ENCODE measurements at regions not wholly inside any gene's neighbourhood (a gene's known extent, or its start where the extent isn't known, plus 50 kb on each side); places are given as distances from the start of the nearest gene placed in this dataset.

GRCh38 chr5:27217977-27218376 is 179.6 kb upstream of the CDH9 start:
- TF ChIP-seq BACH1 (IDR thresholded peaks at IDR 0.05; ENCODE audit: low read length) (no peak), KDM4A (IDR thresholded peaks at IDR 0.05; ENCODE audit: low read depth, low read length, severe bottlenecking) (no peak), CTCF (IDR thresholded peaks at IDR 0.05; ENCODE audit: control extremely low read depth in 1 of 3, insufficient read depth in 1 of 3, low read depth in 1 of 3, low read length in 3 of 3) (no peak), ATF2 (IDR thresholded peaks at IDR 0.05; ENCODE audit: low read length) (no peak), FOSL1 (IDR thresholded peaks at IDR 0.05; ENCODE audit: insufficient read depth, low read depth, low read length) (no peak), MAX (IDR thresholded peaks at IDR 0.05) (no peak), POLR2A (IDR thresholded peaks at IDR 0.05; ENCODE audit: control extremely low read depth in 1 of 2, low read depth in 2 of 2, low read length in 2 of 2) (no peak), TBP (IDR thresholded peaks at IDR 0.05; ENCODE audit: low read depth, low read length) (no peak), SRF (IDR thresholded peaks at IDR 0.05; ENCODE audit: low read depth, low read length) (no peak), RAD21 (IDR thresholded peaks at IDR 0.05 in 1 of 2, conservative IDR thresholded peaks at IDR 0.05 in 1 of 2; ENCODE audit: low read depth in 2 of 2, low read length in 2 of 2) (no peak)

Data from H1 (cell line).